ENCODE measurements at regions not wholly inside any gene's neighbourhood (a gene's known extent, or its start where the extent isn't known, plus 50 kb on each side); places are given as distances from the start of the nearest gene placed in this dataset.

- ChIA-PET CTCF (ENCODE audit: low intra/inter-chr PET ratio, low total read pairs) (no interaction called here), POLR2A (no interaction called here)
- no peaks in the 10 kb centered on the region for H3K27me3 ChIP-seq (ENCODE audit: control insufficient read depth in 1 of 2, insufficient read depth in 2 of 2, low read length in 2 of 2)
- TF ChIP-seq ZNF33B (CRISPR knock-in tag; IDR thresholded peaks at IDR 0.05) (no peak), ZNF644 (CRISPR knock-in tag; IDR thresholded peaks at IDR 0.05; ENCODE audit: low read depth) (no peak), STAT5B (CRISPR knock-in tag; IDR thresholded peaks at IDR 0.05) (no peak), JARID2 (CRISPR knock-in tag; IDR thresholded peaks at IDR 0.05; ENCODE audit: insufficient replicate concordance) (no peak), KAT2B (IDR thresholded peaks at IDR 0.05; ENCODE audit: borderline replicate concordance, low read depth, low read length) (no peak), ZNF337 (CRISPR knock-in tag; IDR thresholded peaks at IDR 0.05; ENCODE audit: borderline replicate concordance, low read depth) (no peak), ZNF343 (CRISPR knock-in tag; IDR thresholded peaks at IDR 0.05) (no peak), MED8 (CRISPR knock-in tag; IDR thresholded peaks at IDR 0.05; ENCODE audit: insufficient replicate concordance) (no peak), ZC3H13 (CRISPR knock-in tag; IDR thresholded peaks at IDR 0.05) (no peak), RFXAP (CRISPR knock-in tag; IDR thresholded peaks at IDR 0.05; ENCODE audit: borderline replicate concordance) (no peak), CBX5 (CRISPR knock-in tag; IDR thresholded peaks at IDR 0.05; ENCODE audit: borderline replicate concordance) (no peak), PRDM10 (CRISPR knock-in tag; IDR thresholded peaks at IDR 0.05; ENCODE audit: low read depth) (no peak), ZNF772 (CRISPR knock-in tag; IDR thresholded peaks at IDR 0.05) (no peak), HIVEP1 (CRISPR knock-in tag; IDR thresholded peaks at IDR 0.05) (no peak), KAT7 (CRISPR knock-in tag; IDR thresholded peaks at IDR 0.05; ENCODE audit: borderline replicate concordance) (no peak)
- TF ChIP-seq, protein P1, sequence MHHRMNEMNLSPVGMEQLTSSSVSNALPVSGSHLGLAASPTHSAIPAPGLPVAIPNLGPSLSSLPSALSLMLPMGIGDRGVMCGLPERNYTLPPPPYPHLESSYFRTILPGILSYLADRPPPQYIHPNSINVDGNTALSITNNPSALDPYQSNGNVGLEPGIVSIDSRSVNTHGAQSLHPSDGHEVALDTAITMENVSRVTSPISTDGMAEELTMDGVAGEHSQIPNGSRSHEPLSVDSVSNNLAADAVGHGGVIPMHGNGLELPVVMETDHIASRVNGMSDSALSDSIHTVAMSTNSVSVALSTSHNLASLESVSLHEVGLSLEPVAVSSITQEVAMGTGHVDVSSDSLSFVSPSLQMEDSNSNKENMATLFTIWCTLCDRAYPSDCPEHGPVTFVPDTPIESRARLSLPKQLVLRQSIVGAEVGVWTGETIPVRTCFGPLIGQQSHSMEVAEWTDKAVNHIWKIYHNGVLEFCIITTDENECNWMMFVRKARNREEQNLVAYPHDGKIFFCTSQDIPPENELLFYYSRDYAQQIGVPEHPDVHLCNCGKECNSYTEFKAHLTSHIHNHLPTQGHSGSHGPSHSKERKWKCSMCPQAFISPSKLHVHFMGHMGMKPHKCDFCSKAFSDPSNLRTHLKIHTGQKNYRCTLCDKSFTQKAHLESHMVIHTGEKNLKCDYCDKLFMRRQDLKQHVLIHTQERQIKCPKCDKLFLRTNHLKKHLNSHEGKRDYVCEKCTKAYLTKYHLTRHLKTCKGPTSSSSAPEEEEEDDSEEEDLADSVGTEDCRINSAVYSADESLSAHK (CRISPR knock-in tag; IDR thresholded peaks at IDR 0.05; ENCODE audit: borderline replicate concordance) = no peak
- TF ChIP-seq, protein P2, sequence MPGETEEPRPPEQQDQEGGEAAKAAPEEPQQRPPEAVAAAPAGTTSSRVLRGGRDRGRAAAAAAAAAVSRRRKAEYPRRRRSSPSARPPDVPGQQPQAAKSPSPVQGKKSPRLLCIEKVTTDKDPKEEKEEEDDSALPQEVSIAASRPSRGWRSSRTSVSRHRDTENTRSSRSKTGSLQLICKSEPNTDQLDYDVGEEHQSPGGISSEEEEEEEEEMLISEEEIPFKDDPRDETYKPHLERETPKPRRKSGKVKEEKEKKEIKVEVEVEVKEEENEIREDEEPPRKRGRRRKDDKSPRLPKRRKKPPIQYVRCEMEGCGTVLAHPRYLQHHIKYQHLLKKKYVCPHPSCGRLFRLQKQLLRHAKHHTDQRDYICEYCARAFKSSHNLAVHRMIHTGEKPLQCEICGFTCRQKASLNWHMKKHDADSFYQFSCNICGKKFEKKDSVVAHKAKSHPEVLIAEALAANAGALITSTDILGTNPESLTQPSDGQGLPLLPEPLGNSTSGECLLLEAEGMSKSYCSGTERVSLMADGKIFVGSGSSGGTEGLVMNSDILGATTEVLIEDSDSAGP (CRISPR knock-in tag; IDR thresholded peaks at IDR 0.05; ENCODE audit: borderline replicate concordance) = no peak
- no peak for FAIRE-seq
- no peak overlapping the region for H2AFZ ChIP-seq (ENCODE audit: low read length)
- H3K9ac ChIP-seq (ENCODE audit: insufficient read depth, low read depth, low read length) = no peak overlapping the region
- no peak overlapping the region for H3K4me2 ChIP-seq (ENCODE audit: low read depth, low read length)
- no peaks in the 10 kb centered on the region for H3K4me1 ChIP-seq (ENCODE audit: insufficient read depth, low read length)
- peaks cover 18% of the 10 kb centered on the region for H3K9me3 ChIP-seq (ENCODE audit: low read length)
- in situ Hi-C loops (cut with HindIII; ENCODE audit: extremely low pct_ligation_motif_present, low pct_unique_long_range_greater_than_20kb) (no loop called here), intact Hi-C loops (cut with micrococcal nuclease; ENCODE audit: unreplicated experiment) (no loop called here)
- BruUV-seq (replicated peaks) = no TSS peak
- no peak overlapping the region for H3K4me3 ChIP-seq (replicated peaks in 1 of 3; ENCODE audit: insufficient read depth in 1 of 3, low read depth in 2 of 3, low read length in 3 of 3)
- no peak for ATAC-seq
- WGBS (ENCODE audit: low lambda C conversion rate) = 0% methylated on average over 1 of the region's 1 CpG
- H3K27ac ChIP-seq (ENCODE audit: extremely low read length, insufficient read depth, low read length) = no peak overlapping the region
- H3K36me3 ChIP-seq (replicated peaks in 1 of 2; ENCODE audit: control insufficient read depth in 1 of 2, insufficient read depth in 2 of 2, low read length in 2 of 2) = no peaks in the 10 kb centered on the region
- no peaks in the 10 kb centered on the region for H4K20me1 ChIP-seq (ENCODE audit: insufficient read depth, low read length)
- H3K79me2 ChIP-seq (ENCODE audit: insufficient read depth, low read length) = no peaks in the 10 kb centered on the region
- no peak for DNase-seq (ENCODE audit: low spot score)
Measured at GRCh38 chr4:120611092-120611491, 311.4 kb downstream of the PRDM5 start.

All from HepG2 (cell line).